ENCODE measurements at regions not wholly inside any gene's neighbourhood (a gene's known extent, or its start where the extent isn't known, plus 50 kb on each side); places are given as distances from the start of the nearest gene placed in this dataset.

DNA sequence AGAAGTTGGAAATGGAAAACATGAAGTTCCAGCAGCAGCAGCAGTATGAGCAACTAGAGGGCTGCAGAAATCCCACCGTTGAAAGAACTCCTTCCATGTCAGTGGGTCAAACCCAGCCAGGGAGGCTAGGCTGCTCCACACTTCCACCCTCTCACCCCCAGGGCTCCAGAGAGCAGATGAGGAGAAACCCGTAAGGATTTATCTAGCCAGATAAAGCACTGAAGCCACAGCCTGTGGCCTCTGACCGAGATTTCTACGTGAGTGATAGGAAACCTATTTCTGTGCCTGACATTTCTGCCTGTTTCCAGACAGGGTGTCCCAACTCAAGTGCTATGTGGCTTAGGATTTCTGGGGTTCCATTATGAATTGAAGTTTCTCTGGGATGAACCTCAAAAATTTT, 100.0 kb upstream of the EEA1 start:
- Histone ChIP-seq H3K4me2 (ENCODE audit: low read length) (no peak overlapping the region), H3K9me3 (ENCODE audit: low read length) (no peaks in the 10 kb centered on the region), H4K20me1 (ENCODE audit: low read length) (no peaks in the 10 kb centered on the region), H3K4me3 (ENCODE audit: low read length) (no peak overlapping the region), H3K27me3 (ENCODE audit: low read length) (no peaks in the 10 kb centered on the region), H3K36me3 (ENCODE audit: low read depth, low read length) (no peaks in the 10 kb centered on the region), H3K9me2 (replicated peaks; ENCODE audit: low read length) (no peaks in the 10 kb centered on the region), H3F3A (ENCODE audit: low read length, unreplicated experiment) (no peaks in the 10 kb centered on the region), H3K27ac (ENCODE audit: low read length) (no peak overlapping the region), H3K4me1 (ENCODE audit: insufficient read depth, low read length) (no peaks in the 10 kb centered on the region), H2AFZ (ENCODE audit: low read length) (no peak overlapping the region), H3K9ac (ENCODE audit: low read length) (no peak overlapping the region), H3K79me2 (ENCODE audit: low read length) (no peaks in the 10 kb centered on the region)
- no peak for ATAC-seq
- no TSS peak for BruUV-seq (replicated peaks)
- POLR2A ChIA-PET (ENCODE audit: unreplicated experiment): no interaction called here
- TF ChIP-seq EZH2phosphoT487 (IDR thresholded peaks at IDR 0.05; ENCODE audit: borderline replicate concordance, low read length): no peak
- no peak for TF ChIP-seq EZH2 (IDR thresholded peaks at IDR 0.05; ENCODE audit: low read length, unreplicated experiment)
- TF ChIP-seq, protein P1, sequence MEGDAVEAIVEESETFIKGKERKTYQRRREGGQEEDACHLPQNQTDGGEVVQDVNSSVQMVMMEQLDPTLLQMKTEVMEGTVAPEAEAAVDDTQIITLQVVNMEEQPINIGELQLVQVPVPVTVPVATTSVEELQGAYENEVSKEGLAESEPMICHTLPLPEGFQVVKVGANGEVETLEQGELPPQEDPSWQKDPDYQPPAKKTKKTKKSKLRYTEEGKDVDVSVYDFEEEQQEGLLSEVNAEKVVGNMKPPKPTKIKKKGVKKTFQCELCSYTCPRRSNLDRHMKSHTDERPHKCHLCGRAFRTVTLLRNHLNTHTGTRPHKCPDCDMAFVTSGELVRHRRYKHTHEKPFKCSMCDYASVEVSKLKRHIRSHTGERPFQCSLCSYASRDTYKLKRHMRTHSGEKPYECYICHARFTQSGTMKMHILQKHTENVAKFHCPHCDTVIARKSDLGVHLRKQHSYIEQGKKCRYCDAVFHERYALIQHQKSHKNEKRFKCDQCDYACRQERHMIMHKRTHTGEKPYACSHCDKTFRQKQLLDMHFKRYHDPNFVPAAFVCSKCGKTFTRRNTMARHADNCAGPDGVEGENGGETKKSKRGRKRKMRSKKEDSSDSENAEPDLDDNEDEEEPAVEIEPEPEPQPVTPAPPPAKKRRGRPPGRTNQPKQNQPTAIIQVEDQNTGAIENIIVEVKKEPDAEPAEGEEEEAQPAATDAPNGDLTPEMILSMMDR (conservative IDR thresholded peaks at IDR 0.05; ENCODE audit: low read depth, low read length): no peak
- intact Hi-C loops (cut with micrococcal nuclease): loop anchor here (5.0 kb wide), 1 partner anchor 108 kb away; no protein-coding TSS in a partner anchor
- CTCF ChIA-PET: no interaction called here
- DNase-seq: no peak

DNA sequence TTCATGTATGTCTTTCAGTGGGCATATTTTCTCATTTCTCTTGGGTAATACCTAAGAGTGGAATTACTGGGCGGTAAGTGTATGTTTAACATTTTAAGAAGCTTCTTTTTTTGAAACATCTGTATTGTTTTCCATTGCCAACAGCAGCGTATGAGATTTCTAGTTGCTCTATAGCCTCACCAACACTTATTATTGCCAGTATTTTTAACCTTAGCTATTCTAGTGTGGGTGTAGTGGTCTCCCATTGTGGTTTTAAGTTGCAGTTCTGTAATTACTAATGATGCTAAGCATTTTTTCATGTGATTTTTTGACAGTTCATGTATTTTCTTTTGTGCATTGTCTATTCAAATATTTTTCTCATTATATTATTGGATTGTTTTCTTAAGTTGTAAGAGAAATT, 101.9 kb upstream of the EEA1 start:
- H2AFZ ChIP-seq (ENCODE audit: low read length): no peak overlapping the region
- no peak for TF ChIP-seq EZH2phosphoT487 (IDR thresholded peaks at IDR 0.05; ENCODE audit: borderline replicate concordance, low read length)
- TF ChIP-seq, protein P1 (conservative IDR thresholded peaks at IDR 0.05; ENCODE audit: low read depth, low read length): no peak
- no peak for TF ChIP-seq EZH2 (IDR thresholded peaks at IDR 0.05; ENCODE audit: low read length, unreplicated experiment)
- ChIA-PET CTCF (no interaction called here), POLR2A (ENCODE audit: unreplicated experiment) (no interaction called here)
- H3K9me2 ChIP-seq (replicated peaks; ENCODE audit: low read length): no peaks in the 10 kb centered on the region
- no peaks in the 10 kb centered on the region for H3K9me3 ChIP-seq (ENCODE audit: low read length)
- no peak overlapping the region for H3K4me2 ChIP-seq (ENCODE audit: low read length)
- intact Hi-C loops (cut with micrococcal nuclease): no loop called here
- H3K27me3 ChIP-seq (ENCODE audit: low read length): no peaks in the 10 kb centered on the region
- H4K20me1 ChIP-seq (ENCODE audit: low read length): no peaks in the 10 kb centered on the region
- no peaks in the 10 kb centered on the region for H3K36me3 ChIP-seq (ENCODE audit: low read depth, low read length)
- H3K27ac ChIP-seq (ENCODE audit: low read length): no peak overlapping the region
- H3K79me2 ChIP-seq (ENCODE audit: low read length): no peaks in the 10 kb centered on the region
- no peaks in the 10 kb centered on the region for H3K4me1 ChIP-seq (ENCODE audit: insufficient read depth, low read length)
- H3K9ac ChIP-seq (ENCODE audit: low read length): no peak overlapping the region
- BruUV-seq (replicated peaks): no TSS peak
- DNase-seq: no peak
- no peaks in the 10 kb centered on the region for H3F3A ChIP-seq (ENCODE audit: low read length, unreplicated experiment)
- no peak overlapping the region for H3K4me3 ChIP-seq (ENCODE audit: low read length)
- no peak for ATAC-seq

DNA sequence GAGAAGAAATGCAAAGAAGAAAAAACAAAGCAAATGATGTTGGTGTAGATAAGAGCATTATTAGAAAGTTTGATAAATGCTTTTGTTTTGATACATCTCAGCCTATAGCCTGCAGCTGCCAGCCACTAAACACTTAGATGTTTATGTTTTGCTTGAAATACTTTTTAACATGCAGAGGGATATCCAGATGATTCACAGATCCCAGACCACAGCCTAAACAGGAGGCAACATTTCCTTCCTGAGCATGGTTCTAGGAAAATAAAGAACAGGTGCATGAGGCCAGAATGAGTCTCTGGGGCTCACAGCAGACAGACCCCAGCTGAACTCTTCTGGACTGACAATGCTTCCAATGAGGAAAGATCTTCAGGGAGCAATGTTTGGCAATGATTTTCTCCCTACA, 103.7 kb upstream of the EEA1 start:
- Histone ChIP-seq H3K4me1 (ENCODE audit: insufficient read depth, low read length) (no peaks in the 10 kb centered on the region), H3K27me3 (ENCODE audit: low read length) (no peaks in the 10 kb centered on the region), H3K9me2 (replicated peaks; ENCODE audit: low read length) (no peaks in the 10 kb centered on the region), H3K4me2 (ENCODE audit: low read length) (no peak overlapping the region), H3K36me3 (ENCODE audit: low read depth, low read length) (no peaks in the 10 kb centered on the region), H3K9me3 (ENCODE audit: low read length) (no peaks in the 10 kb centered on the region), H3K79me2 (ENCODE audit: low read length) (no peaks in the 10 kb centered on the region), H3K4me3 (ENCODE audit: low read length) (no peak overlapping the region), H3K9ac (ENCODE audit: low read length) (no peak overlapping the region), H4K20me1 (ENCODE audit: low read length) (no peaks in the 10 kb centered on the region), H3K27ac (ENCODE audit: low read length) (no peak overlapping the region), H2AFZ (ENCODE audit: low read length) (no peak overlapping the region), H3F3A (ENCODE audit: low read length, unreplicated experiment) (no peaks in the 10 kb centered on the region)
- intact Hi-C loops (cut with micrococcal nuclease): no loop called here
- TF ChIP-seq, protein P1 (conservative IDR thresholded peaks at IDR 0.05; ENCODE audit: low read depth, low read length): no peak
- TF ChIP-seq EZH2phosphoT487 (IDR thresholded peaks at IDR 0.05; ENCODE audit: borderline replicate concordance, low read length) (no peak), EZH2 (IDR thresholded peaks at IDR 0.05; ENCODE audit: low read length, unreplicated experiment) (no peak)
- DNase-seq: no peak
- ChIA-PET CTCF (no interaction called here), POLR2A (ENCODE audit: unreplicated experiment) (no interaction called here)
- no TSS peak for BruUV-seq (replicated peaks)
- ATAC-seq: no peak; the same call in 1 of the 2 replicates

Data from PC-3 (cell line).